ENCODE measurements at regions not wholly inside any gene's neighbourhood (a gene's known extent, or its start where the extent isn't known, plus 50 kb on each side); places are given as distances from the start of the nearest gene placed in this dataset.

- no peak for TF ChIP-seq CTCF (conservative IDR thresholded peaks at IDR 0.05; ENCODE audit: low read length)
- no peak for TF ChIP-seq EZH2phosphoT487 (IDR thresholded peaks at IDR 0.05; ENCODE audit: borderline replicate concordance, low read depth, low read length)
Measured at GRCh38 chr4:137638934-137639333, 106.6 kb upstream of the PCDH18 start.
